Activated CD8-positive, alpha-beta T cell treated with anti-CD3 and anti-CD28 coated beads, Interleukin-2, amount 10 ng/mL, durations not matched to agents 7 days and 5 days (primary cell): ENCODE measurements at regions not wholly inside any gene's neighbourhood (a gene's known extent, or its start where the extent isn't known, plus 50 kb on each side); places are given as distances from the start of the nearest gene placed in this dataset.
"Not testable (repeated sequence)": the region's sequence is repeated elsewhere in the genome, so short reads cannot be mapped to it uniquely, and the experiment has no call there.

ENCODE experiments used
- ATAC-seq: fragments of 150-1000 bp; cut with Tn5 transposase; one replicate; pipeline ENCODE4 v1.10.0; 2021; ENCODE audit warnings: moderate library complexity
- CTCF ChIA-PET: fragments of 350-600 bp; sonication (Branson Sonifier 250); formaldehyde crosslinking; loops from one replicate; lab custom pipeline; 2021; ENCODE audit warnings: antibody characterized with exemption; lab: Charles Lee
- POLR2A ChIA-PET: fragments of 350-600 bp; sonication (Branson Sonifier 250); formaldehyde crosslinking; loops from one replicate; lab custom pipeline; 2021; ENCODE audit warnings: antibody characterized with exemption; lab: Charles Lee
- DNase-seq: peaks from one replicate; pipeline ENCODE4 v3.0.0-alpha.2; 2020
- H3K27ac Mint-ChIP-seq: one replicate; pipeline ENCODE4 v1.8.0; 2021; ENCODE audit warnings: mild to moderate bottlenecking, mixed read lengths
- H3K27me3 Mint-ChIP-seq: one replicate; pipeline ENCODE4 v1.8.0; 2021; ENCODE audit warnings: low read depth, mixed read lengths
- H3K36me3 Mint-ChIP-seq: one replicate; pipeline ENCODE4 v1.8.0; 2021; ENCODE audit warnings: low read depth, mixed read lengths
- H3K4me1 Mint-ChIP-seq: one replicate; pipeline ENCODE4 v1.8.0; 2021; ENCODE audit warnings: low read depth, mixed read lengths
- H3K4me3 Mint-ChIP-seq: one replicate; pipeline ENCODE4 v1.8.0; 2021; ENCODE audit warnings: mild to moderate bottlenecking, mixed read lengths
- H3K9me3 Mint-ChIP-seq: one replicate; pipeline ENCODE4 v1.8.0; 2022; ENCODE audit warnings: mixed read lengths; ENCODE audit not compliant: insufficient read depth

GRCh38 chr2:85954192-85954589 is 65.4 kb upstream of the ST3GAL5 start:
- H3K27me3 Mint-ChIP-seq = no peaks in the 10 kb centered on the region
- no peak overlapping the region for H3K27ac Mint-ChIP-seq
- no peaks in the 10 kb centered on the region for H3K36me3 Mint-ChIP-seq
- ATAC-seq = no peak
- H3K9me3 Mint-ChIP-seq = no peaks in the 10 kb centered on the region
- ChIA-PET CTCF (no interaction called here), POLR2A (no interaction called here)
- H3K4me1 Mint-ChIP-seq = no peaks in the 10 kb centered on the region
- DNase-seq = no peak
- H3K4me3 Mint-ChIP-seq = no peak overlapping the region

GRCh38 chr2:85953476-85953875 is 64.7 kb upstream of the ST3GAL5 start:
- H3K4me3 Mint-ChIP-seq = no peak overlapping the region
- H3K9me3 Mint-ChIP-seq = peaks cover 2% of the 10 kb centered on the region
- no peak for DNase-seq
- ChIA-PET POLR2A (no interaction called here), CTCF (no interaction called here)
- H3K36me3 Mint-ChIP-seq = no peaks in the 10 kb centered on the region
- H3K27ac Mint-ChIP-seq = no peak overlapping the region
- no peaks in the 10 kb centered on the region for H3K4me1 Mint-ChIP-seq
- ATAC-seq = no peak
- no peaks in the 10 kb centered on the region for H3K27me3 Mint-ChIP-seq

GRCh38 chr2:85952196-85952734 is 63.5 kb upstream of the ST3GAL5 start:
- no peak for ATAC-seq
- H3K36me3 Mint-ChIP-seq = no peaks in the 10 kb centered on the region
- H3K4me1 Mint-ChIP-seq = no peaks in the 10 kb centered on the region
- H3K27ac Mint-ChIP-seq = no peak overlapping the region
- POLR2A ChIA-PET = no interaction called here
- no peaks in the 10 kb centered on the region for H3K27me3 Mint-ChIP-seq
- no peak for DNase-seq
- peaks cover 5% of the 10 kb centered on the region for H3K9me3 Mint-ChIP-seq
- no peak overlapping the region for H3K4me3 Mint-ChIP-seq
- CTCF ChIA-PET = no interaction called here

GRCh38 chr2:85951351-85952067 is 62.7 kb upstream of the ST3GAL5 start:
- H3K36me3 Mint-ChIP-seq = no peaks in the 10 kb centered on the region
- peak overlapping the region; percentile 10 for H3K27ac Mint-ChIP-seq
- peaks cover 1% of the 10 kb centered on the region for H3K27me3 Mint-ChIP-seq
- ATAC-seq (no peak), DNase-seq (no peak)
- CTCF ChIA-PET = no interaction called here
- peaks cover 9% of the 10 kb centered on the region for H3K9me3 Mint-ChIP-seq
- H3K4me1 Mint-ChIP-seq = no peaks in the 10 kb centered on the region
- H3K4me3 Mint-ChIP-seq = no peak overlapping the region
- POLR2A ChIA-PET = no interaction called here

GRCh38 chr2:85950743-85951142 is 62.0 kb upstream of the ST3GAL5 start:
- POLR2A ChIA-PET = no interaction called here
- ATAC-seq (no peak), DNase-seq (no peak)
- Mint-ChIP-seq H3K36me3 (no peaks in the 10 kb centered on the region), H3K4me3 (no peak overlapping the region), H3K9me3 (peaks cover 9% of the 10 kb centered on the region), H3K27me3 (peaks cover 1% of the 10 kb centered on the region), H3K4me1 (no peaks in the 10 kb centered on the region), H3K27ac (no peak overlapping the region)
- CTCF ChIA-PET = no interaction called here

DNA sequence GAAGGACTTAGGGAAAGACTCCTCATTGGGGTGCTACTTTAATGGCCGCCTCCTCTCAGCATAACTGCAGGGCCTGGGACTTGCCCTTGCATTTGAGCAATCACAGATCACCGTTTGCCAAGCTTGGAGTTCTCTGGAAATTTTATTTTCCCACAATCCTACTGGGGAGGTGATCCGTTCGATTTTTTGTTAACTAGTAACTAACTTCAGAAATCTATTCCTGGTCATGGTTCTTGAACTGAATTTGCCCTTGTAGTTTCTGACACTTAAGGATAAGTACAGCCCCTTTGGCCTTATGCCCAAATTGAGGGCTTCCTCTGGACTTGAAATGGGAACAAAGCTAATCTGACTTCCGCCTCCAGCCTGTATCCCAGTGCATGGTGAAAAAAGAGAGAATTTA is 60.5 kb upstream of the ST3GAL5 start:
- Mint-ChIP-seq H3K4me3 (no peak overlapping the region), H3K4me1 (no peaks in the 10 kb centered on the region), H3K27ac (no peak overlapping the region), H3K27me3 (peaks cover 1% of the 10 kb centered on the region), H3K36me3 (no peaks in the 10 kb centered on the region), H3K9me3 (peaks cover 9% of the 10 kb centered on the region)
- ChIA-PET POLR2A (no interaction called here), CTCF (interaction anchor here (0.9 to 1.3 kb wide), 2 partner anchors 32 to 131 kb away, joined by 3 to 4 read pairs; no protein-coding TSS in a partner anchor)
- DNase-seq = no peak
- no peak for ATAC-seq

- peaks cover 10% of the 10 kb centered on the region for H3K36me3 Mint-ChIP-seq
- peaks cover 15% of the 10 kb centered on the region for H3K9me3 Mint-ChIP-seq
- H3K4me3 Mint-ChIP-seq = no peak overlapping the region
- ATAC-seq (no peak), DNase-seq (no peak)
- POLR2A ChIA-PET = no interaction called here
- no peaks in the 10 kb centered on the region for H3K4me1 Mint-ChIP-seq
- CTCF ChIA-PET = interaction anchor here (1.5 kb wide), 1 partner anchor 59 kb away, joined by 4 read pairs; the partner anchor contains the start of gene ST3GAL5
- no peak overlapping the region for H3K27ac Mint-ChIP-seq
- H3K27me3 Mint-ChIP-seq = peaks cover 1% of the 10 kb centered on the region
These were observed 58.8 kb upstream of the ST3GAL5 start for GRCh38 chr2:85947593-85947992.

DNA sequence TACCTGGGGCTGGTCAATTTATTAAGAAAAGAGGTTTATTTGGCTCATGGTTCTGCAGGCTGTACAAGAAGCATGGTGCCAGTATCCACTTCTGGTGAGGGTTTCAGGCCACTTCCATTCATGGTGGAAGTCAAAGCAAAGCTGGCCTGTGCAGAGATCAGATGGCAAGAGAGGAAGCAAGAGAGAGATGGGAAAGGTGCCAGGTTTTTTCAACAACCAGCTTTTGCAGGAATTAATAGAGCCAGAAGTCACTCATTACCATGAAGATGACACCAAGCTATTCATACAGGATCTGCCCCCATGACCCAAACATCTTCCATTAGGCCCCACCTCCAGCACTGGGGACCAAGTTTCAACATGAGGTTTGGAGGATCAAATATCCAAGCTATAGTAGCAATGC is 56.8 kb upstream of the ST3GAL5 start:
- Mint-ChIP-seq H3K4me1 (no peaks in the 10 kb centered on the region), H3K27me3 (peaks cover 1% of the 10 kb centered on the region), H3K36me3 (peaks cover 19% of the 10 kb centered on the region), H3K4me3 (no peak overlapping the region), H3K27ac (no peak overlapping the region), H3K9me3 (peaks cover 27% of the 10 kb centered on the region)
- CTCF ChIA-PET = interaction anchor here (1.2 kb wide), 1 partner anchor 118 kb away, joined by 3 read pairs; no protein-coding TSS in a partner anchor
- DNase-seq = no peak
- no peak for ATAC-seq
- POLR2A ChIA-PET = no interaction called here

DNA sequence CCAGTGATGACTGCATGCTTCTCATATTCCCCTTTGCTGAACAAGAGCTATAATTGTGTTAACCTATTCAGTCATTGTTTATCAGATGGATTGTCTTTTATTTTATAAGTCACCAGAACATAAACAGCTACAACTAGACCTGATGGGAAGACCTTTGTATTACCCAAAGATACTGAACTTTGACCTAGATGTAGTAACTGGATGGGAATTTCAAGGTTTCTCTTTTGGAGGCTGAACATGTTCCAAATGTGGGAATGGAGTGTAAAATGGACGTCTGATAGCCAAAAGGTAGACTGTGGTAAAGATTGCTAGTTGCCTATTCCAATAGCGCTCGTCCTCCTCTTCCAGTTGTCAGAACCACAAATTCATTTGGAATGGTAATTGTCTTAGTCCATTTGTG is 56.4 kb upstream of the ST3GAL5 start:
- Mint-ChIP-seq H3K27me3 (peaks cover 1% of the 10 kb centered on the region), H3K9me3 (peaks cover 27% of the 10 kb centered on the region), H3K4me1 (no peaks in the 10 kb centered on the region), H3K4me3 (no peak overlapping the region), H3K27ac (no peak overlapping the region), H3K36me3 (peaks cover 19% of the 10 kb centered on the region)
- DNase-seq (no peak), ATAC-seq (no peak)
- CTCF ChIA-PET = interaction anchor here (1.0 to 1.2 kb wide), 2 partner anchors 56 to 118 kb away, joined by 3 to 5 read pairs; no protein-coding TSS in a partner anchor
- POLR2A ChIA-PET = no interaction called here

GRCh38 chr2:85942346-85942957 is 53.7 kb upstream of the ST3GAL5 start:
- H3K9me3 Mint-ChIP-seq = peaks cover 23% of the 10 kb centered on the region
- H3K4me1 Mint-ChIP-seq = peaks cover 5% of the 10 kb centered on the region
- ChIA-PET POLR2A (interaction anchor here (0.6 kb wide), 1 partner anchor 347 kb away, joined by 3 read pairs; the partner anchor contains the start of gene RNF181), CTCF (no interaction called here)
- H3K27me3 Mint-ChIP-seq = peaks cover 4% of the 10 kb centered on the region
- no peak for ATAC-seq
- no peak overlapping the region for H3K4me3 Mint-ChIP-seq
- DNase-seq = no peak
- no peak overlapping the region for H3K27ac Mint-ChIP-seq
- peaks cover 19% of the 10 kb centered on the region for H3K36me3 Mint-ChIP-seq

DNA sequence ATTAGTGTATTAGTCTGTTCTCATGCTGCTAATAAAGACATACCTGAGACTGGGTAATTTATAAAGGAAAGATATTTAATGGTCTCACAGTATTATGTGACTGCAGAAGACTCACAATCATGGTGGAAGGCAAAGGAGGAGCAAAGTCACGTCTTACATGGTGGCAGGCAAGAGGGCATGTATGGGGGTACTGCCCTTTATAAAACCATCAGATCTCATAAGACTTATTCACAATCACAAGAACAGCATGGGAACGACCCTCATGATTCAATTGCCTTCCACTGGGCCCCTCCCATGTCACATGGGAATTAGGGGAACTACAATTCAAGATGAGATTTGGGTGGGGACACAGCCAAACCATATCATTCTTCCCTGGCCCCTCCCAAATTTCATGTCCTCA is 52.7 kb upstream of the ST3GAL5 start:
- H3K4me3 Mint-ChIP-seq, H3K27ac Mint-ChIP-seq, H3K27me3 Mint-ChIP-seq, DNase-seq, ATAC-seq, H3K4me1 Mint-ChIP-seq, POLR2A ChIA-PET, CTCF ChIA-PET: not testable (repeated sequence)
- Mint-ChIP-seq H3K36me3 (peaks cover 19% of the 10 kb centered on the region), H3K9me3 (peaks cover 18% of the 10 kb centered on the region)

DNA sequence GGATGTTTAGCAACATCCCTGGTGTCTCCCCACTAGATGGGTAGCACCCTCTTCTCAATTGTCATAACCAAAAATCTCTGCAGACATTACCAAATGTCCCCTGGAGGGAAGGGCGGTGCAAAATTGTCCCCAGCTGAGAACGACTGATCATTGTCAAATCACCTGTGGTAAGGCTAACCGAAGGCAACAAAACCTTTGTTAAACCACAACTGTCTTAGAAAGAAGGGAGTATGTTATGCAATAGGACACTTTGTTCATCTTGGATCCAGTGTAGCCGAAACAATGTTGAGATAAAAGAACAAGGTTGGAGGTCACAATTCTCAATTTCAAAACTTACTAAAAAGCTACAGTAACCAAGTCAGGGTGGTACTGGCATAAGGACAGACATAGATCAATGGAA is 50.3 kb upstream of the ST3GAL5 start:
- no peak for ATAC-seq
- POLR2A ChIA-PET = no interaction called here
- CTCF ChIA-PET = interaction anchor here (1.0 to 1.6 kb wide), 5 partner anchors 10 to 141 kb away, joined by 3 to 4 read pairs (median 3); no protein-coding TSS in a partner anchor
- Mint-ChIP-seq H3K36me3 (peaks cover 19% of the 10 kb centered on the region), H3K4me3 (no peak overlapping the region), H3K4me1 (peaks cover 8% of the 10 kb centered on the region), H3K27me3 (peaks cover 3% of the 10 kb centered on the region), H3K9me3 (peaks cover 18% of the 10 kb centered on the region), H3K27ac (no peak overlapping the region)
- DNase-seq = no peak
